OCI-LY1 (cell line): ENCODE measurements at regions not wholly inside any gene's neighbourhood (a gene's known extent, or its start where the extent isn't known, plus 50 kb on each side); places are given as distances from the start of the nearest gene placed in this dataset.

Experiments
- H2AFZ ChIP-seq: fragments of 200-600 bp; sonication (generic), shearing (Covaris generic); 2 replicates; pipeline ENCODE4 v1.6.0; 2014; ENCODE audit warnings: antibody characterized with exemption, mild to moderate bottlenecking, low read length
- H3F3A ChIP-seq: fragments of 200-600 bp; sonication (generic), shearing (Covaris generic); 2 replicates; pipeline ENCODE4 v1.6.0; 2014; ENCODE audit warnings: mild to moderate bottlenecking, antibody characterized with exemption, low read length, moderate library complexity; ENCODE audit not compliant: insufficient read depth
- H3K27ac ChIP-seq: fragments of 200-600 bp; sonication (generic); 2 replicates; pipeline ENCODE4 v1.5.1; 2014; ENCODE audit warnings: low read length, mixed run types, mild to moderate bottlenecking, low read depth; ENCODE audit not compliant: poor library complexity, severe bottlenecking
- H3K27me3 ChIP-seq: fragments of 200-600 bp; sonication (generic); 2 replicates; pipeline ENCODE4 v1.6.0; 2014; ENCODE audit warnings: antibody characterized with exemption, mild to moderate bottlenecking, low read length, moderate library complexity; ENCODE audit not compliant: insufficient read depth
- H3K36me3 ChIP-seq: fragments of 200-600 bp; sonication (generic); 2 replicates; pipeline ENCODE4 v1.6.1; 2014; ENCODE audit warnings: mild to moderate bottlenecking, antibody characterized with exemption, low read length, moderate library complexity, mixed read lengths; ENCODE audit not compliant: insufficient read depth
- H3K4me1 ChIP-seq: fragments of 200-600 bp; sonication (generic); 2 replicates; pipeline ENCODE4 v1.5.1; 2014; ENCODE audit warnings: mild to moderate bottlenecking, low read length, moderate library complexity; ENCODE audit not compliant: insufficient read depth, severe bottlenecking
- H3K4me2 ChIP-seq: fragments of 200-600 bp; sonication (generic), shearing (Covaris generic); 2 replicates; pipeline ENCODE4 v1.6.1; 2014; ENCODE audit warnings: low read length
- H3K4me3 ChIP-seq: fragments of 200-600 bp; sonication (generic); 2 replicates; pipeline ENCODE4 v1.5.1; 2014; ENCODE audit warnings: low read length, low read depth, mild to moderate bottlenecking, mixed read lengths; ENCODE audit not compliant: poor library complexity, severe bottlenecking
- H3K79me2 ChIP-seq: fragments of 200-600 bp; shearing (Covaris generic); 2 replicates; pipeline ENCODE4 v1.6.1; 2016; ENCODE audit warnings: mixed run types, low read length, mixed read lengths; ENCODE audit not compliant: insufficient read depth
- H3K9ac ChIP-seq: fragments of 200-600 bp; sonication (generic), shearing (Covaris generic); 2 replicates; pipeline ENCODE4 v1.6.1; 2014; ENCODE audit warnings: mild to moderate bottlenecking, low read length, mixed read lengths
- H3K9me2 ChIP-seq: fragments of 200-600 bp; sonication (generic), shearing (Covaris generic); 2 replicates; pipeline ENCODE4 v1.6.1; 2014; ENCODE audit warnings: low read depth, mild to moderate bottlenecking, low read length, mixed read lengths
- H3K9me3 ChIP-seq: fragments of 200-600 bp; shearing (Covaris generic); 2 replicates; pipeline ENCODE4 v1.6.1; 2014; ENCODE audit warnings: low read length, mixed read lengths
- H4K20me1 ChIP-seq: fragments of 200-600 bp; sonication (generic), shearing (Covaris generic); 2 replicates; pipeline ENCODE4 v1.6.0; 2016; ENCODE audit warnings: mild to moderate bottlenecking, low read length; ENCODE audit not compliant: insufficient read depth
- CTCF ChIP-seq: fragments of 200-600 bp; sonication (generic), shearing (Covaris generic); IDR thresholded peaks from 2 replicates; pipeline ENCODE4 v1.5.1; 2017; ENCODE audit warnings: mild to moderate bottlenecking, antibody characterized with exemption, low read length, moderate library complexity, mixed read lengths
- EZH2 ChIP-seq: fragments of 200-600 bp; sonication (generic), shearing (Covaris generic); IDR thresholded peaks from 2 replicates; pipeline ENCODE4 v1.8.0; 2017; ENCODE audit warnings: borderline replicate concordance, mixed run types, mild to moderate bottlenecking, antibody characterized with exemption, low read length, moderate library complexity, mixed read lengths

- no peak overlapping the region for H3K27ac ChIP-seq
- H3K4me3 ChIP-seq, result no peak overlapping the region
These were observed 764.9 kb downstream of the LIG4 start for GRCh38 chr13:107450431-107450830.

GRCh38 chr13:107447591-107447990 lies 767.7 kb downstream of the LIG4 start:
- no peaks in the 10 kb centered on the region for H3K4me1 ChIP-seq
- H3K9ac ChIP-seq, result no peak overlapping the region
- H3K9me3 ChIP-seq, result no peaks in the 10 kb centered on the region
- H3K79me2 ChIP-seq, result no peaks in the 10 kb centered on the region
- no peaks in the 10 kb centered on the region; the same call in 1 of the 2 replicates for H3K9me2 ChIP-seq
- no peak for TF ChIP-seq EZH2
- TF ChIP-seq CTCF, result no peak
- no peak overlapping the region for H3K4me2 ChIP-seq
- no peaks in the 10 kb centered on the region for H4K20me1 ChIP-seq
- H2AFZ ChIP-seq, result no peak overlapping the region
- no peaks in the 10 kb centered on the region for H3K36me3 ChIP-seq
- H3K27me3 ChIP-seq, result no peaks in the 10 kb centered on the region
- H3K27ac ChIP-seq, result no peak overlapping the region
- no peaks in the 10 kb centered on the region for H3F3A ChIP-seq
- no peak overlapping the region for H3K4me3 ChIP-seq

More at GRCh38 chr13:107450431-107450830, 764.9 kb downstream of the LIG4 start:
- H3K4me2 ChIP-seq, result no peak overlapping the region
- H3F3A ChIP-seq, result no peaks in the 10 kb centered on the region
- H3K36me3 ChIP-seq, result no peaks in the 10 kb centered on the region
- H2AFZ ChIP-seq, result no peak overlapping the region
- no peaks in the 10 kb centered on the region for H3K9me3 ChIP-seq
- H3K9me2 ChIP-seq, result no peaks in the 10 kb centered on the region
- no peaks in the 10 kb centered on the region for H3K27me3 ChIP-seq
- H4K20me1 ChIP-seq, result no peaks in the 10 kb centered on the region
- TF ChIP-seq CTCF (no peak), EZH2 (no peak)
- no peaks in the 10 kb centered on the region for H3K79me2 ChIP-seq
- H3K9ac ChIP-seq, result no peak overlapping the region
- no peaks in the 10 kb centered on the region for H3K4me1 ChIP-seq

GRCh38 chr13:107441279-107441678 lies 774.1 kb downstream of the LIG4 start:
- H3K9ac ChIP-seq, result no peak overlapping the region

More at GRCh38 chr13:107441279-107441678, 774.1 kb downstream of the LIG4 start:
- no peaks in the 10 kb centered on the region; the same call in 1 of the 2 replicates for H4K20me1 ChIP-seq
- no peaks in the 10 kb centered on the region for H3K27me3 ChIP-seq
- no peaks in the 10 kb centered on the region; the same call in 1 of the 2 replicates for H3K9me2 ChIP-seq
- H3K4me1 ChIP-seq, result no peaks in the 10 kb centered on the region
- H3K27ac ChIP-seq, result no peak overlapping the region
- H3K9me3 ChIP-seq, result no peaks in the 10 kb centered on the region
- no peaks in the 10 kb centered on the region for H3K36me3 ChIP-seq
- no peaks in the 10 kb centered on the region for H3K79me2 ChIP-seq
- H2AFZ ChIP-seq, result no peak overlapping the region
- no peak overlapping the region for H3K4me3 ChIP-seq
- H3K4me2 ChIP-seq, result no peak overlapping the region
- H3F3A ChIP-seq, result no peaks in the 10 kb centered on the region
- no peak for TF ChIP-seq CTCF
- TF ChIP-seq EZH2, result no peak
